ENCODE measurements at regions not wholly inside any gene's neighbourhood (a gene's known extent, or its start where the extent isn't known, plus 50 kb on each side); places are given as distances from the start of the nearest gene placed in this dataset.
"Not testable (repeated sequence)": the region's sequence is repeated elsewhere in the genome, so short reads cannot be mapped to it uniquely, and the experiment has no call there.

DNA sequence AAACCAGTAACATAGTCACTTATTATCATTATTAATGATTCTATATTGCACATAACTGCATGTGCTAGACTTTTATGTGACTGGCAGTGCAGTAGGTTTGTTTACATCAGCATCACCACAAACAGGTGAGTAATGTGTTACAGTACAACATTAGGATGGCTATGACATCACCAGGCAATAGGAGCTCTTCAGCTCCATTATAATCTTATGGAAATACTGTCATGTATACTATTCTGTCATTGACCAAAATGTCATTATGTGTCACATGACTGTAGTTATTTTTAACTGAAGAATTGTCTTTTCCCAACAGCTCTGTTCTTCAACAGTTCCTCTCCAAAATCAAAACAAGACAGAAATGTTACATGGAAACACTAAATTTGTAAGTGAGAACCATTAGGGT is 96.3 kb downstream of the C18orf54 start:
- no peaks in the 10 kb centered on the region for H3K9me3 ChIP-seq
- ATAC-seq: no peak
- no peaks in the 10 kb centered on the region for H3K27me3 ChIP-seq
- H3K4me1 ChIP-seq: no peaks in the 10 kb centered on the region
- H3K36me3 ChIP-seq: no peaks in the 10 kb centered on the region
- intact Hi-C loops (cut with DNase I): no loop called here
- H3K27ac ChIP-seq: no peak overlapping the region
- H3K4me3 ChIP-seq: no peak overlapping the region
- no peak for DNase-seq
- TF ChIP-seq, protein P1, sequence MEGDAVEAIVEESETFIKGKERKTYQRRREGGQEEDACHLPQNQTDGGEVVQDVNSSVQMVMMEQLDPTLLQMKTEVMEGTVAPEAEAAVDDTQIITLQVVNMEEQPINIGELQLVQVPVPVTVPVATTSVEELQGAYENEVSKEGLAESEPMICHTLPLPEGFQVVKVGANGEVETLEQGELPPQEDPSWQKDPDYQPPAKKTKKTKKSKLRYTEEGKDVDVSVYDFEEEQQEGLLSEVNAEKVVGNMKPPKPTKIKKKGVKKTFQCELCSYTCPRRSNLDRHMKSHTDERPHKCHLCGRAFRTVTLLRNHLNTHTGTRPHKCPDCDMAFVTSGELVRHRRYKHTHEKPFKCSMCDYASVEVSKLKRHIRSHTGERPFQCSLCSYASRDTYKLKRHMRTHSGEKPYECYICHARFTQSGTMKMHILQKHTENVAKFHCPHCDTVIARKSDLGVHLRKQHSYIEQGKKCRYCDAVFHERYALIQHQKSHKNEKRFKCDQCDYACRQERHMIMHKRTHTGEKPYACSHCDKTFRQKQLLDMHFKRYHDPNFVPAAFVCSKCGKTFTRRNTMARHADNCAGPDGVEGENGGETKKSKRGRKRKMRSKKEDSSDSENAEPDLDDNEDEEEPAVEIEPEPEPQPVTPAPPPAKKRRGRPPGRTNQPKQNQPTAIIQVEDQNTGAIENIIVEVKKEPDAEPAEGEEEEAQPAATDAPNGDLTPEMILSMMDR (IDR thresholded peaks at IDR 0.05): no peak

DNA sequence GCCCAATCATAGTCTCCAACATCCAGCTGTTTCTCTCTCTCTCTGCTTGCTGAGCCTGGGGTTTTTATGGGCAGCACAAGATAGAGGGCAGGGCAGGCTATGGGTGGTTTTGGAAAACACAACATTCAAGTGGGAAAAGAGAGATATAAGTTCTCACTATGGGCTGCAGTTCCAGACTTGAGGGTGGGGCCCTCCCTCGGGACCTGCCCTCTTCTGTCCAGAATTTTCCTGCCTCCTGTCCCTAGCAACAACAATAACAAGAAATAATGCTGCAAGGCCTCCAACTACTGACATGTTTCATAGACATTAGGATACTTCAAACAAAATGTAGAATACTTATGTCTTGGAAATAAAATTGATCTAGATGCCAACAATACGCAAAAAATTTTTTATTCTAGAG is 107.8 kb downstream of the C18orf54 start:
- no peak overlapping the region for H3K4me3 ChIP-seq
- DNase-seq (no peak), ATAC-seq (no peak)
- H3K4me1 ChIP-seq: no peaks in the 10 kb centered on the region
- intact Hi-C loops (cut with DNase I): no loop called here
- H3K36me3 ChIP-seq: no peaks in the 10 kb centered on the region
- TF ChIP-seq, protein P1 (IDR thresholded peaks at IDR 0.05): no peak
- H3K27me3 ChIP-seq: no peaks in the 10 kb centered on the region
- H3K9me3 ChIP-seq: no peaks in the 10 kb centered on the region
- no peak overlapping the region for H3K27ac ChIP-seq

DNA sequence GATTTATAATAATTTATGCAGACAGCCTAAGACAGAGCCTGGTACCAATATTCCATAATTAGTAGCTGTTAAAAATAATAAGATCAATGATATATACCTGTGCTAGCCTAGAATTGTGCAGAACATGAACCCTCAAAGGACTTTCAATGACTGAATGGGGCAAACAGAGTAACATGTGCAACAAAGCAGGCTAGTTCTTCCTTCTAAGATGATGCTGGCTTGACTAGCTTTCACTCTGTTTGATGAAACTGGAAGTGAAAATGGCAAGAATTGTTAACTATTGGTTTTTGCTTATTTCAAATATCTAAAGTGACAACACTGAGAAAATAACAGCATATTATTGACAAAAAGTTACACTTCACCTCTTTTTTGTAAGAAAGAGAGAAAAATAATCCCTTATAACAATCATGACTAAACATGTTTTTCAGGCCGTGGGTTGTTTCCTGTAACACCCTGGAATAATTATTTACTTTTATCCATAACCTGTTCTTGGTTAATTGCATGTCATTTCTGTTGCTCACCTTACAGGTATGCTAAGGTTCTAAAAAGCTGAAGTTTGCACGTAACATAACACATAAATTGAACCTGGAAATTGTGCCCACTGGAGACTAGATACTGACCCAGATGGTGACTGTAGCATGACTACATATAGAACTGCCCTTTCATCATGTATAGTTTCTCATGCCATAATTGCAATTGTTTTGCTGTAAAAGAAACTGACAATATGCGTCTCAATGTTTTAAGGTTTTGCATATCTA is 108.7 kb downstream of the C18orf54 start:
- ATAC-seq: no peak
- TF ChIP-seq, protein P1 (IDR thresholded peaks at IDR 0.05): no peak
- intact Hi-C loops (cut with DNase I): no loop called here

DNA sequence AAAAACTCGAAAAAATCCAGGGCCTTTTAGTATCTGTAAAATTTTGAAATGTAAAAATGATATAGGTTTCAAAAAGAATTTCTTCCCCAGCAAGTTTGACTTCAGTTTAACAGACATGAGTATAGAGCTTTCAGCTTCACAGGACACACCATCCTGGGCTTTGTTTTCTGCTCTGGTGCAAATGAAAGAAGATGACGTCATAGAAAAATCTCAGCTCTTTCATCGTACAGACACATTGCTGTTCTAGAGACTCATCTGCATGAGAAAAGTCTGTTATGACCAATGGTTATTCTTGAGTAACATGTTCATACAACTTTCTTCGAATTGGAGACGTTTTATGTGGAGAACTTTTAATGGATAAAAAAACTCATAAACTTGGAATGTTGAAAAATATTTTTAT is 111.7 kb upstream of the DYNAP start:
- DNase-seq (no peak), ATAC-seq (no peak)
- Histone ChIP-seq H3K27me3 (no peaks in the 10 kb centered on the region), H3K36me3 (no peaks in the 10 kb centered on the region), H3K9me3 (no peaks in the 10 kb centered on the region), H3K27ac (no peak overlapping the region), H3K4me3 (no peak overlapping the region), H3K4me1 (no peaks in the 10 kb centered on the region)
- TF ChIP-seq, protein P1 (IDR thresholded peaks at IDR 0.05): no peak
- intact Hi-C loops (cut with DNase I): no loop called here

More for the DNA sequence above, 108.7 kb downstream of the C18orf54 start:
- Histone ChIP-seq H3K9me3 (no peaks in the 10 kb centered on the region), H3K27me3 (no peaks in the 10 kb centered on the region), H3K27ac (no peak overlapping the region), H3K36me3 (no peaks in the 10 kb centered on the region), H3K4me1 (no peaks in the 10 kb centered on the region), H3K4me3 (no peak overlapping the region)
- no peak for DNase-seq

DNA sequence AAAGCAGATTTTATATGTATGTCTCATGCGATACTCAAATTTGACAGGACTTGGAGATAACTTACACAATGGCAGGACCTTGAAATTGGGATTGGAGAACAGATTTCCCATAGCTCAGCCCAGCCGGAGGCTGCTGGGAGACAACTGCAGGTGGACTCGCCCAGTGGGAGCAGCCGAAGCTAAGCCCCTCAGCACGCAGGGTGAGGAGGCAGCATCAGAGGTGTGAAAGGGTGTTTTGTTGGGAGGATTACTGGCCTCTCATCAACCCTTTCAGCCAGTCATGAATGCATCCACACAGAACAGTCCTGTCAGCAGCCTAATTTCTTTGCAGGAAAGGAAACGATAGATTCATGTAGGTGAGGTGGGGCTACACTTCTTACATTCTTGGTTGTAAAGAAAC is 110.4 kb upstream of the DYNAP start:
- no peak overlapping the region for H3K27ac ChIP-seq
- H3K9me3 ChIP-seq: no peaks in the 10 kb centered on the region
- no peaks in the 10 kb centered on the region for H3K36me3 ChIP-seq
- no peaks in the 10 kb centered on the region for H3K4me1 ChIP-seq
- no peak for DNase-seq
- TF ChIP-seq, protein P1 (IDR thresholded peaks at IDR 0.05): no peak
- H3K27me3 ChIP-seq: no peaks in the 10 kb centered on the region
- intact Hi-C loops (cut with DNase I): no loop called here
- H3K4me3 ChIP-seq: no peak overlapping the region
- no peak for ATAC-seq

DNA sequence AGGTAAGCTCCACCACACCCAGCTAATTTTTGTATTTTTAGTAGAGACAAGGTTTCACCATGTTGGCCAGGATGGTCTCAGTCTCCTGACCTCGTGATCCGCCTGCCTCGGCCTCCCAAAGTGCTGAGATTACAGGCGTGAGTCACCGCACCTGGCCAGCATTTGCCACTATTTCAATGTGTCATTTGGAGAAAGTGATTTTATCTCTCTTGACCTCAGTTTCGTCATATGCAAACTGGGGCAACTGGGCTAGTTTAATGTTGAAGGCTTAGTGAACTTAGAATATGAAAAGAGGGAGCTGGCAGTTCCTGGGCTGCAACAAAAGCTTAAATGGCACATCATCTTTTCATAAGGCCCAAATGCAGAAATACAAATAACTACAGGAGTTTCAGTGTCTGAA is 88.6 kb upstream of the DYNAP start:
- H3K36me3 ChIP-seq; H3K27me3 ChIP-seq; H3K4me3 ChIP-seq; intact Hi-C loops (cut with DNase I); H3K27ac ChIP-seq; H3K9me3 ChIP-seq; H3K4me1 ChIP-seq; ATAC-seq; DNase-seq: not testable (repeated sequence)
